GM21515 (cell line): ENCODE measurements at regions not wholly inside any gene's neighbourhood (a gene's known extent, or its start where the extent isn't known, plus 50 kb on each side); places are given as distances from the start of the nearest gene placed in this dataset.

Experiments
- ATAC-seq: cut with Tn5 transposase; IDR thresholded peaks from one replicate; pipeline ENCODE4 v1.9.1; 2021; ENCODE audit not compliant: unreplicated experiment

DNA sequence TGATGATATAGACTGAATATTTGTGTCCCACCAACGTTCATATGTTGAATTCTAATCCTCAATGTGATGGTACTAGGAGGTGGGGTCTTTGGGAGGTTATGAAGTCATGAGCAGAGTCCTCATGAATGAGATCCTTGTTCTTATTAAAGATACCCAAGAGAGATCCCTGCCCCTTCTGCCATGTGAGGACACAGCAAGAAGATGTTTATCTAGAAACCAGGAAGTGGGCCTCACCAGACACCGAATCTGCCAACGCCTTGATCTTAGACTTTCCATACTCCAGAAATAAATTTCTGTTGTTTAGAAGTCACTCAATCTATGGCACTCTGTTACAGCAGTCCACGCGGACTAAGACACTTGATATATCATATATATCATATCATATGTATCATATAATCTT lies 67.7 kb upstream of the GCM1 start:
- no peak for ATAC-seq

- no peak for ATAC-seq
These were observed 65.5 kb upstream of the GCM1 start for GRCh38 chr6:53214172-53214571.

GRCh38 chr6:53210811-53211210 lies 62.2 kb upstream of the GCM1 start:
- ATAC-seq = no peak

DNA sequence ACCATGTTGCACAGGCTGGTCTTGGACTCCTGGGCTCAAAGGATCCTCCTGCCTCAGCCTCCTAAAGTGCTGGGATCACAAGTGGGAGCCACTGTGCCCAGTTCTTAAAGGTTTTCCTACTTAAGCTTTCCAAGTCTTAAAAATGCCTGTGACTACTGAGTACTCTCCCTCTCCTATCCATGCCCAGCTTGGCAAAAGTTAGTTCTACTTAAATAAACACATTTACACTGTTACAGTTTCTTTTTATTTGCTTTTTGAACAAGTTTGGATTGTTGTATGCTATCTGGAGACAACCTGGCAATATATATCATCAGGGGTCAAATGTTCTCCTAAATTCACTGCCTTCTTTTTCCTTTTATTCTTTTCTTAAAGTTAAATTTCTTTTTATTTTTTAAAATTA lies 61.0 kb upstream of the GCM1 start:
- no peak for ATAC-seq

DNA sequence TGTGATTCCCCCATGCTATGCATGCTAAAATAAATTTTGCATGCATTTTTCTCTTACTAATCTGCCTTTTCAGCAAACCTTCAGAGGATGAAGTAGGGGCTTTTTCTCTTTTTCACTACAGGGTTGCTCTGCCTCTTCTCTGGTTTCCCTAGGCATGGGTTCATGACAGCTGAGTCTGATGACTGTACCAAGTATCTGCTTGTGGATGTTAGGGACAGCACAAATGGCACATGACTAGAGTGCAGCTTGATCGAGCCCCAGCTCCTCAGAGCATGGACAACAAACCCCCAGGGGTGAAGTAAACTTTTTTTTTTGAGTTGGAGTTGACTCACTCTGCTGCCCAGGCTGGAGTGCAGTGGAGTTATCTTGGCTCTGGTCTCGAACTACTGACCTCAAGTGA lies 57.1 kb upstream of the GCM1 start:
- no peak for ATAC-seq

DNA sequence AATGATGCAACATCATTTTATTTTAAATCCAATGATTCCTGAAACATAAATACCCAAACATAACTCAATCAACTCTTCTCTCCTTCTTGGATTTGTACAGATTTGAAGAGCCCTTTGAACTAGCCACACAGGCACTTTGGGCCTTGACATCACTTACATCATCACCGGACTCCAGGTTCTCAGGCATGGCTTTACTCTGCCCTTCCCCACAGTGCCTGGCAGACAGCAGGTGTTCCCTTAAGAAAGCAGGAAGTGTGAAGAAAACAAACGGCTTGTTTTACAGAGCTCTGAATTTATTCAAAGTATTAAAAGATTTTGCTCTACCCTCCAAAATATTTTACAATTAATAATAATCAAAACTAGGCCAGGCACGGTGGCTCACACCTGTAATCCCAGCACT lies 54.8 kb upstream of the GCM1 start:
- no peak for ATAC-seq

DNA sequence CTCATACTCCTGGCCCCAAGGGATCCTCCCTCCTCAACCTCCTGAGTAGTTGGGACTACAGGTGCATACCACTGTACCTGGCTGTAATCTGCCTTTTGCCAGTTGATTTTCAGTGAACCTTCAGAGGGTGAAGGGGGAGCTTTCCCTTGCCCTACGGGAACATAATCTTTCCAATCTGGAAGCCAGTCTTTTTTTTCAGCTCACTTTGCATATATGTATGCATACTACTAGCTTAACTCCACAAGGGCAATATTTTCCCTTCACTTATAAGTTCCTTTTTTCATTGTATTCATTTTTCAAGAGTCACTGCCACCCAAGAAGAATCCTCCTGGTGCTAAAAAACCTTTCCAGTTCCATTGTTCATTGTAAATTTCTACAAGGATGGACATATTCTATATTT lies 53.4 kb upstream of the GCM1 start:
- no peak for ATAC-seq

- ATAC-seq = no peak
These were observed 52.6 kb upstream of the GCM1 start for GRCh38 chr6:53201270-53201669.

DNA sequence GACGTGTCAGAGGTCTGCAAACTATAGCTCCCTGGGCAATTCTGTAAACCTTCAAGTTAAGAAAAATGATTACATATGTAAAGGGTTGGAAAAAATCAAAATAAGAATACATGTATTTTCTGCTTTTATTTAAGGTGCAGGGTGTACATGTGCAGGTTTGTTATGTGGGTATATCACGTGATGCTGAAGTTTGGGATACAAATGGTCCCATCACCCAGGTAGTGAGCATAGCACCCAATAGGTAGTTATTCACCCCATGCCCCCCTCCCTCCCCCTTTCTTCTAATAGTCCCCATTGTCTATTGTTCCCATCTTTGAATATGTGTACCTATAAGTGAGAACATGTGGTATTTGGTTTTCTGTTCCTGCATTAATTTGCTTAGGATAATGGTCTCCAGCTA lies 51.1 kb upstream of the GCM1 start:
- no peak for ATAC-seq

DNA sequence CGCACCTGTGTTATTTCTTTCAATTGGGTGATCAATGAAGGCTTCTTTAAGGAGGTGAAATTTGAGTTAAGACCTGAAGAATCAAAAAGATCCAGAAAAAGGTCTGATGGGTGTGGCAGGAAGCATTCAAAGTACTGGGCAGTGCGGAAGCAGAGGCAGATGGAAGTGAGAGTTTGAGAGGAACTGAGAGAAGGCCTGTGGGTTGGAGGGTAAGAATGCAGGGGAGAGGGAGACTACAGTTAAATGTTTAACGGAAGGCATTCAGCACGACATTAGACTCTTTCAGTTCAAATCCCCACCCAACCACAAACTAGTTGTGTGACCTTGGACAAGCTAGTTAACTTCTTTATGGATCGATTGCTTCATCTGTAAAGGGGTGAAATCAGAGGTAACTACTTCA lies 50.5 kb upstream of the GCM1 start:
- ATAC-seq = peak; percentile 96
